ENCODE measurements at regions not wholly inside any gene's neighbourhood (a gene's known extent, or its start where the extent isn't known, plus 50 kb on each side); places are given as distances from the start of the nearest gene placed in this dataset.

DNA sequence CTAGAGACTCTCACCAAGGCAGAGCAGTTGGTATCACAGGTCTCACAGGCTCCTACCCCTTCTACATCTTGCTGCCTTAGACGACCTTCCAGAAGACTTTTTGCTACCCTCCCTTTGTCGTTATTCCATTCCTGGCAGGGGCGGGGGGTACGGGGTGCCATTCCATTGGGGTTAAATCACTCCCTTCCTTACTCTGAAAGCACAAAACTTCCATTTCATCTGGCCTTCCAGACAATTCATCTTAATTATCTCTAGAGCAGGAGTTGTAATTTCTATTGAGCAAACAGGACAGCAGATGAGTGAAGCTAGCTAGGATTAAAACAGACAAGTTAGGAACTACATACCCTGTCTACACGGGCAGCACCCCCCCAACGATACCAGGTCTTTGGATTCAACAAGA lies 276.2 kb upstream of the TANK start:
- Histone ChIP-seq H2AFZ (ENCODE audit: control insufficient read depth, low read length) (no peak overlapping the region), H3K9ac (ENCODE audit: control insufficient read depth, extremely low read depth, insufficient read depth, low read length) (no peak overlapping the region), H3K79me2 (ENCODE audit: control insufficient read depth, insufficient read depth, low read length) (no peaks in the 10 kb centered on the region), H3K4me3 (ENCODE audit: control insufficient read depth in 2 of 3, extremely low read depth in 1 of 3, insufficient read depth in 2 of 3, low read depth in 1 of 3, low read length in 3 of 3) (no peak overlapping the region), H3K9me3 (ENCODE audit: control insufficient read depth, low read depth, low read length) (no peaks in the 10 kb centered on the region), H3K36me3 (ENCODE audit: control insufficient read depth in 2 of 2, extremely low read depth in 1 of 2, insufficient read depth in 2 of 2, low read length in 2 of 2) (no peaks in the 10 kb centered on the region), H3K27me3 (ENCODE audit: control insufficient read depth, extremely low read depth, insufficient read depth, low read length) (no peaks in the 10 kb centered on the region), H4K20me1 (ENCODE audit: control insufficient read depth, extremely low read depth, insufficient read depth, low read length) (no peaks in the 10 kb centered on the region), H3K4me2 (ENCODE audit: control insufficient read depth, extremely low read depth, insufficient read depth, low read depth, low read length) (no peak overlapping the region), H3K4me1 (ENCODE audit: control insufficient read depth, extremely low read depth, insufficient read depth, low read length) (no peaks in the 10 kb centered on the region), H3K9me1 (ENCODE audit: control insufficient read depth, extremely low read depth, insufficient read depth, low read length) (no peaks in the 10 kb centered on the region), H3K27ac (ENCODE audit: control insufficient read depth, insufficient read depth, low read length) (no peak overlapping the region)
- DNase-seq (ENCODE audit: low read depth, low spot score): no peak
- dilution Hi-C loops (cut with MboI; ENCODE audit: extremely low pct_ligation_motif_present, low sequenced_read_pairs): no loop called here
- no peak for TF ChIP-seq EZH2 (IDR thresholded peaks at IDR 0.05; ENCODE audit: low read length)
- TF ChIP-seq, protein P1, sequence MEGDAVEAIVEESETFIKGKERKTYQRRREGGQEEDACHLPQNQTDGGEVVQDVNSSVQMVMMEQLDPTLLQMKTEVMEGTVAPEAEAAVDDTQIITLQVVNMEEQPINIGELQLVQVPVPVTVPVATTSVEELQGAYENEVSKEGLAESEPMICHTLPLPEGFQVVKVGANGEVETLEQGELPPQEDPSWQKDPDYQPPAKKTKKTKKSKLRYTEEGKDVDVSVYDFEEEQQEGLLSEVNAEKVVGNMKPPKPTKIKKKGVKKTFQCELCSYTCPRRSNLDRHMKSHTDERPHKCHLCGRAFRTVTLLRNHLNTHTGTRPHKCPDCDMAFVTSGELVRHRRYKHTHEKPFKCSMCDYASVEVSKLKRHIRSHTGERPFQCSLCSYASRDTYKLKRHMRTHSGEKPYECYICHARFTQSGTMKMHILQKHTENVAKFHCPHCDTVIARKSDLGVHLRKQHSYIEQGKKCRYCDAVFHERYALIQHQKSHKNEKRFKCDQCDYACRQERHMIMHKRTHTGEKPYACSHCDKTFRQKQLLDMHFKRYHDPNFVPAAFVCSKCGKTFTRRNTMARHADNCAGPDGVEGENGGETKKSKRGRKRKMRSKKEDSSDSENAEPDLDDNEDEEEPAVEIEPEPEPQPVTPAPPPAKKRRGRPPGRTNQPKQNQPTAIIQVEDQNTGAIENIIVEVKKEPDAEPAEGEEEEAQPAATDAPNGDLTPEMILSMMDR (optimal IDR thresholded peaks at IDR 0.05 in 1 of 3, IDR thresholded peaks at IDR 0.05 in 1 of 3, conservative IDR thresholded peaks at IDR 0.05 in 1 of 3; ENCODE audit: extremely low read depth in 1 of 3, insufficient read depth in 2 of 3, low read length in 3 of 3): no peak
- FAIRE-seq: no peak

DNA sequence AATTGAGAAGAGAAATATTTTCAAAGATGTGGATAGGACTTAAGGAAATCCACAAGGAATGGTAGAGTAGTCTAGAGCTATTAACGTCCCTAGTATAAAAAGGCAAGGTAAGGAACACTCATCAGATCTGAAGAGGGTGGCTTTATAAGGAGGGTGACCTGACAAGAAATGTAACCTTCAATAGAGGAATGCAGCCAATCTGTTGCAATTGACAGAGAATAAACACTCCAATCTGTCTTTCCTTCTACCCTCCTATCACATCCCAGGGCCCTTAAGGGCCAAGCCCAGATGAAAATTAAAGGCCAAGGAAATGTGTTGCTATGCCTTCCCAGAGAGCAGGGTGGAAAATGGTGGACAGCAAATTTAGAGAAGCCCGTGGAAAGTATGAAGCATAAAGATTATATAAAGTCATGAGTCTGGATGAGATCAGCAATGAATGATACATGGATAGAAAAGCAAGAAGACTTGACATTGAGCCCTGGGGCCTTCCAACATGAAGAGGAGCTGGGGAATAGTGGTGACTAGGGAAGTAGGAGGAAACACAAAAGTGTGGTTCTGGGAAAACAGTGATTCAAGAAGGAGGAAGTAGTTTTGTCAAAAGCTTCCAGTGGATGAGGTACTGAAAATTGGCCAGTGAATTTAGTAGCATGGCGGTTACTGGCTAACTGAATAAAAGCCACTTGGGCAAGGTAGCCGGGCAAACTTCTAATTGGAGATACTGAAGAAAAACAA lies 270.6 kb upstream of the TANK start:
- H4K20me1 ChIP-seq (ENCODE audit: control insufficient read depth, extremely low read depth, insufficient read depth, low read length): no peaks in the 10 kb centered on the region
- no peak overlapping the region for H3K27ac ChIP-seq (ENCODE audit: control insufficient read depth, insufficient read depth, low read length)
- no peak overlapping the region for H3K9ac ChIP-seq (ENCODE audit: control insufficient read depth, extremely low read depth, insufficient read depth, low read length)
- no peak for DNase-seq (ENCODE audit: low read depth, low spot score)
- H3K27me3 ChIP-seq (ENCODE audit: control insufficient read depth, extremely low read depth, insufficient read depth, low read length): no peaks in the 10 kb centered on the region
- no peak overlapping the region for H3K4me3 ChIP-seq (ENCODE audit: control insufficient read depth in 2 of 3, extremely low read depth in 1 of 3, insufficient read depth in 2 of 3, low read depth in 1 of 3, low read length in 3 of 3)
- H2AFZ ChIP-seq (ENCODE audit: control insufficient read depth, low read length): no peak overlapping the region
- no peaks in the 10 kb centered on the region for H3K9me1 ChIP-seq (ENCODE audit: control insufficient read depth, extremely low read depth, insufficient read depth, low read length)
- no peaks in the 10 kb centered on the region for H3K4me1 ChIP-seq (ENCODE audit: control insufficient read depth, extremely low read depth, insufficient read depth, low read length)
- H3K36me3 ChIP-seq (ENCODE audit: control insufficient read depth in 2 of 2, extremely low read depth in 1 of 2, insufficient read depth in 2 of 2, low read length in 2 of 2): no peaks in the 10 kb centered on the region
- no peaks in the 10 kb centered on the region for H3K79me2 ChIP-seq (ENCODE audit: control insufficient read depth, insufficient read depth, low read length)
- TF ChIP-seq, protein P1 (optimal IDR thresholded peaks at IDR 0.05 in 1 of 3, IDR thresholded peaks at IDR 0.05 in 1 of 3, conservative IDR thresholded peaks at IDR 0.05 in 1 of 3; ENCODE audit: extremely low read depth in 1 of 3, insufficient read depth in 2 of 3, low read length in 3 of 3): no peak
- no peak for TF ChIP-seq EZH2 (IDR thresholded peaks at IDR 0.05; ENCODE audit: low read length)
- FAIRE-seq: no peak
- H3K4me2 ChIP-seq (ENCODE audit: control insufficient read depth, extremely low read depth, insufficient read depth, low read depth, low read length): no peak overlapping the region
- dilution Hi-C loops (cut with MboI; ENCODE audit: extremely low pct_ligation_motif_present, low sequenced_read_pairs): no loop called here
- no peaks in the 10 kb centered on the region for H3K9me3 ChIP-seq (ENCODE audit: control insufficient read depth, low read depth, low read length)

Data from keratinocyte (primary cell).